PFSK-1 (cell line): ENCODE measurements at regions not wholly inside any gene's neighbourhood (a gene's known extent, or its start where the extent isn't known, plus 50 kb on each side); places are given as distances from the start of the nearest gene placed in this dataset.

Source experiments
- FOXP2 ChIP-seq: optimal IDR thresholded peaks from 2 replicates; pipeline ENCODE3; 2011; ENCODE audit warnings: borderline replicate concordance, control low read depth, inconsistent platforms; ENCODE audit not compliant: insufficient read depth; ENCODE audit errors: extremely low read length, extremely low read depth
- POLR2AphosphoS5 ChIP-seq: IDR thresholded peaks from 2 replicates; pipeline ENCODE4 v1.6.1; 2012; ENCODE audit warnings: low read depth, mild to moderate bottlenecking, control low read depth, low read length, moderate library complexity
- REST ChIP-seq, 2 experiments: IDR thresholded peaks; 2 replicates each; pipeline versions ENCODE4 v1.6.1 to v1.8.0; 2011 to 2012; ENCODE audit warnings: low read depth in 2 of 2, low read length in 2 of 2, control low read depth in 1 of 2, inconsistent platforms in 1 of 2, mild to moderate bottlenecking in 1 of 2, moderate library complexity in 1 of 2; ENCODE audit not compliant: insufficient read depth in 1 of 2
- SIN3A ChIP-seq: IDR thresholded peaks from 2 replicates; pipeline ENCODE4 v1.6.1; 2012; ENCODE audit warnings: mild to moderate bottlenecking, low read length, moderate library complexity, borderline replicate concordance; ENCODE audit not compliant: insufficient read depth
- TAF1 ChIP-seq: IDR thresholded peaks from 2 replicates; pipeline ENCODE4 v1.6.1; 2012; ENCODE audit warnings: low read length, control low read depth, borderline replicate concordance; ENCODE audit not compliant: insufficient read depth

DNA sequence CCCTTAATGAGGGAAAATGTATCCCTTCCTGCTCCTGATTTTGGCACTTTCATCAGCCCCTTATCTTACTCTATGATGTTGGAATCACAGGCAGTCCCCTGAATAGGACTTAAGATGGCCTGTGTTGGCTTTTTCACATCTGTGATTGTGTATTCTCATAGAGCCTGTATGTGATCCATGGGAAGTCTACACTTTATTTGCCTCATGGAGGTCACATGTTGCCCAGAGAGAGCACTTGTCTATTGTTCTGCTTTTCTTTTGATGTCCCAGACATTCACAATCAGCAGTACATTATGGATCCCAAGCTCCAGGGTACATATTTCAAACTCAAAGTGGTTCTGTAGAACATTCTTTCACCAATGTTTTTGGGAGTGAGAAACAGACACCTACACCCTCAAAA lies 885.2 kb upstream of the ADGRL2 start:
- no peak for TF ChIP-seq REST (IDR thresholded peaks at IDR 0.05; ENCODE audit: insufficient read depth in 1 of 2, low read depth in 2 of 2, low read length in 2 of 2)
- no peak for TF ChIP-seq FOXP2
- no peak for TF ChIP-seq TAF1
- TF ChIP-seq POLR2AphosphoS5, result no peak
- no peak for TF ChIP-seq SIN3A

GRCh38 chr1:80910426-80910825 lies 890.3 kb upstream of the ADGRL2 start:
- TF ChIP-seq POLR2AphosphoS5 (no peak), SIN3A (no peak), REST (IDR thresholded peaks at IDR 0.05; ENCODE audit: insufficient read depth in 1 of 2, low read depth in 2 of 2, low read length in 2 of 2) (no peak), FOXP2 (no peak), TAF1 (no peak)

DNA sequence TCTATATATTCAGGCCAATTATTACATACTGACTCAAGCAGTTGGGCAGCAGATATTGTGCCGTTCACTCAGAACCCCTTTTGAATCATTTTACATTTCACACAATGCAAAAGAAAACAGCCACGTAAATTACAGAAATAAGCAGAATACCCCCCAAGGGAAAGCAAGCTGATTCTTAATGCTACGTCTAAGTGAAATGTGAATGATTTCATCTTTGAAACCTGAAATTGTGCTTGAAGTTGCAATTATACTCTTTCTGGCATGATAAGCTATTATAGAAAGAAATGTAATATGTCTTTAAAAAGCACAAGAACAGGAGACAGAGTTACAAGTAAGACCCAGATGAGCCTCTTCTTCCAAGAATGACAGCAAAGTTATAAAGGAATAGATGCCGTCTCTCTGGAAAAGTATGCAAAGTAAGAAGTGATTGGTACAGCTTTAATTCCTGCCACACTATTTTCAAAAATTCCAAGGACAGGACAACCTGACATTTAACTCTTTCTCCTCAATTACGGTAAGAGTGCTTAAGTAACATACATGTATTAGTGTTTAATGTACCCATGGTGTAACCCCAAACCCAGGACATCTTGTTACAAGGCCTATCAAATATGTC lies 891.5 kb upstream of the ADGRL2 start:
- no peak for TF ChIP-seq TAF1
- TF ChIP-seq REST (IDR thresholded peaks at IDR 0.05; ENCODE audit: insufficient read depth in 1 of 2, low read depth in 2 of 2, low read length in 2 of 2), result no peak
- TF ChIP-seq FOXP2, result no peak
- TF ChIP-seq SIN3A, result no peak
- TF ChIP-seq POLR2AphosphoS5, result no peak

GRCh38 chr1:80896781-80897356 lies 903.9 kb upstream of the ADGRL2 start:
- TF ChIP-seq TAF1 (no peak), FOXP2 (no peak), SIN3A (no peak), REST (IDR thresholded peaks at IDR 0.05; ENCODE audit: insufficient read depth in 1 of 2, low read depth in 2 of 2, low read length in 2 of 2) (no peak), POLR2AphosphoS5 (no peak)

DNA sequence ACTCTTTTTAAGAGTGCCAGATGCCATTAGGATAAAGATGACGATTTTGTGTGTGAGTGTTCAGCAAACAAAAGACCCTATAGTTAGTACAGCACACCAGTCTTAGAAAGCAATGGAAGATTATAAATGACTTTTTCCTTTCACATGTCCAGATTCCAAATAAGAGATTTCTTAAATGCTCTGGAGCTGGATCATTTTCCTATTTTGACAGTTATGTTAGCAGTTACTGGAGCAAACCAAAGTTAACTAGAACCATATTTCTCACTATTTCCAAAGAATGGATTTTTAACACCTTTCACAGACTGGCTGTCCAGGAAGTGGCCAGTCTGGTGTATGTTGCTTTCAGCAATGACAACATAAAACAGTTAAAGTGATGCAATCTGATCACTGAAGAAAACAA lies 905.8 kb upstream of the ADGRL2 start:
- TF ChIP-seq FOXP2 (no peak), TAF1 (no peak), SIN3A (no peak), REST (IDR thresholded peaks at IDR 0.05; ENCODE audit: insufficient read depth in 1 of 2, low read depth in 2 of 2, low read length in 2 of 2) (no peak), POLR2AphosphoS5 (no peak)
